ENCODE measurements at regions not wholly inside any gene's neighbourhood (a gene's known extent, or its start where the extent isn't known, plus 50 kb on each side); places are given as distances from the start of the nearest gene placed in this dataset.

- TF ChIP-seq RAD21 (IDR thresholded peaks at IDR 0.05; ENCODE audit: low read depth) = no peak
- TF ChIP-seq CEBPB (IDR thresholded peaks at IDR 0.05) = no peak
- no peak for TF ChIP-seq EP300 (IDR thresholded peaks at IDR 0.05; ENCODE audit: borderline replicate concordance)
- TF ChIP-seq ZBTB7A (IDR thresholded peaks at IDR 0.05; ENCODE audit: low read depth) = no peak
- no peak for TF ChIP-seq TCF12 (IDR thresholded peaks at IDR 0.05; ENCODE audit: low read depth)
- TF ChIP-seq MAX (IDR thresholded peaks at IDR 0.05) = no peak
- no peak for TF ChIP-seq EGR1 (IDR thresholded peaks at IDR 0.05)
- no peak for TF ChIP-seq REST (IDR thresholded peaks at IDR 0.05; ENCODE audit: low read depth)
- TF ChIP-seq TAF1 (IDR thresholded peaks at IDR 0.05; ENCODE audit: low read depth) = no peak
- TF ChIP-seq FOXM1 (IDR thresholded peaks at IDR 0.05; ENCODE audit: borderline replicate concordance, low read depth) = no peak
Observed at GRCh38 chr9:96109680-96110351, 192.2 kb downstream of the HSD17B3 start.

Measured in Ishikawa (cell line).